ENCODE measurements at regions not wholly inside any gene's neighbourhood (a gene's known extent, or its start where the extent isn't known, plus 50 kb on each side); places are given as distances from the start of the nearest gene placed in this dataset.
"Not testable (repeated sequence)": the region's sequence is repeated elsewhere in the genome, so short reads cannot be mapped to it uniquely, and the experiment has no call there.

DNA sequence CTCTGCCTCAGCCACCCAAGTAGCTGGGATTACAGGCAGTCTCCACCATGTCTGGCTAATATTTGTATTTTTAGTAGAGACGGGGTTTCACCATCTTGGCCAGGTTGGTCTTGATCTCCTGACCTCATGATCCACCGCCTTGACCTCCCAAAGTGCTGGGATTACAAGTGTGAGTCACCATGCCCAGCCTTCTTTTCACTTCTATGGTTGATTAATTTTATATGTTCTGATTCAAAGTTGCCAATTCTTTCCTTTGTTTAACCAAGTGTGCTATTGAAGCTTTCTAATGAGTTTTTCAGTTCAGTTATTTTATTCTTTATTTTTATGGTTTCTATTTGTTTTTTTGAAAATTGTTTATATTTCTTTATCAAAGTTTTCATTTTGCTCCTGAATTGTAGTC lies 133.1 kb upstream of the KCNJ3 start:
- TF ChIP-seq CTCF (conservative IDR thresholded peaks at IDR 0.05; ENCODE audit: low read length), result no peak
- TF ChIP-seq EZH2phosphoT487 (IDR thresholded peaks at IDR 0.05; ENCODE audit: borderline replicate concordance, low read depth, low read length), result no peak
- Histone ChIP-seq H3K4me3 (ENCODE audit: low read depth, low read length, poor library complexity, severe bottlenecking) (no peak overlapping the region), H2AFZ (ENCODE audit: low read length) (no peak overlapping the region), H3K36me3 (ENCODE audit: insufficient read depth, low read length) (no peaks in the 10 kb centered on the region), H3K9me2 (ENCODE audit: insufficient read depth, low read length) (no peaks in the 10 kb centered on the region), H3K27ac (ENCODE audit: low read depth, low read length, poor library complexity, severe bottlenecking) (no peak overlapping the region), H3K9me3 (ENCODE audit: low read length) (no peaks in the 10 kb centered on the region), H4K20me1 (ENCODE audit: insufficient read depth, low read length) (no peaks in the 10 kb centered on the region), H3K79me2 (ENCODE audit: insufficient read depth, low read depth, low read length) (no peaks in the 10 kb centered on the region), H3K4me2 (ENCODE audit: low read length) (no peak overlapping the region), H3K4me1 (ENCODE audit: insufficient read depth, low read length, poor library complexity, severe bottlenecking) (no peaks in the 10 kb centered on the region)
- DNase-seq (ENCODE audit: low spot score), result no peak
- no TSS peak for BruUV-seq (replicated peaks)
- CTCF ChIA-PET (ENCODE audit: unreplicated experiment), result no interaction called here
- POLR2A ChIA-PET, result interaction anchor here (0.6 kb wide), 1 partner anchor 573 kb away, joined by 3 read pairs; no protein-coding TSS in a partner anchor
- intact Hi-C loops (cut with micrococcal nuclease; ENCODE audit: unreplicated experiment), result no loop called here

DNA sequence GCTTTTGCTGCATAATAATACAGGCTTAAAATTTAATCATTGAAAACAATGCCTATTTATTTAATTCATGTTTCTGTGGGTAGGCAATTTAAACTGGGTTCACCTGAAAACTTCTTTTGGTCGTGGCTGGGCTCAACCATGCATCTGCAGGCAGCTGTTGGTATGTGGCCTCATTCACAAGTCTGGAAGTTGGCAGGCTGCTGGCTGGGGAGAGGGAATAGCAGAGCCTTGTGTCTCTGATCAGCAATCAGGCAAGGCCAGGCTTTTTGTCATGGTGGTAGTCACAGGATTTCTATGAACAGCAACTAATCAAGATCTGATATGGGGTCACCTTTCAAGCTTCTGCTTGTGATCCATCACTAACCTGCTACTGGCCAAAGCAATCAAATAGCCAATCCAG lies 130.1 kb upstream of the KCNJ3 start:
- Histone ChIP-seq H3K4me3 (ENCODE audit: low read depth, low read length, poor library complexity, severe bottlenecking) (no peak overlapping the region), H4K20me1 (ENCODE audit: insufficient read depth, low read length) (no peaks in the 10 kb centered on the region), H3K4me2 (ENCODE audit: low read length) (no peak overlapping the region), H3K9me2 (ENCODE audit: insufficient read depth, low read length) (no peaks in the 10 kb centered on the region), H3K4me1 (ENCODE audit: insufficient read depth, low read length, poor library complexity, severe bottlenecking) (no peaks in the 10 kb centered on the region), H3K36me3 (ENCODE audit: insufficient read depth, low read length) (no peaks in the 10 kb centered on the region), H2AFZ (ENCODE audit: low read length) (no peak overlapping the region), H3K79me2 (ENCODE audit: insufficient read depth, low read depth, low read length) (no peaks in the 10 kb centered on the region), H3K9me3 (ENCODE audit: low read length) (no peaks in the 10 kb centered on the region), H3K27ac (ENCODE audit: low read depth, low read length, poor library complexity, severe bottlenecking) (no peak overlapping the region)
- DNase-seq (ENCODE audit: low spot score), result no peak
- TF ChIP-seq EZH2phosphoT487 (IDR thresholded peaks at IDR 0.05; ENCODE audit: borderline replicate concordance, low read depth, low read length) (no peak), CTCF (conservative IDR thresholded peaks at IDR 0.05; ENCODE audit: low read length) (no peak)
- BruUV-seq (replicated peaks), result no TSS peak
- CTCF ChIA-PET (ENCODE audit: unreplicated experiment), result no interaction called here
- intact Hi-C loops (cut with micrococcal nuclease; ENCODE audit: unreplicated experiment), result no loop called here
- POLR2A ChIA-PET, result interaction anchor here (1.1 kb wide), 1 partner anchor 10 kb away, joined by 3 read pairs; no protein-coding TSS in a partner anchor

- CTCF ChIA-PET (ENCODE audit: unreplicated experiment), result no interaction called here
These were observed 128.0 kb upstream of the KCNJ3 start for GRCh38 chr2:154570501-154570900.

DNA sequence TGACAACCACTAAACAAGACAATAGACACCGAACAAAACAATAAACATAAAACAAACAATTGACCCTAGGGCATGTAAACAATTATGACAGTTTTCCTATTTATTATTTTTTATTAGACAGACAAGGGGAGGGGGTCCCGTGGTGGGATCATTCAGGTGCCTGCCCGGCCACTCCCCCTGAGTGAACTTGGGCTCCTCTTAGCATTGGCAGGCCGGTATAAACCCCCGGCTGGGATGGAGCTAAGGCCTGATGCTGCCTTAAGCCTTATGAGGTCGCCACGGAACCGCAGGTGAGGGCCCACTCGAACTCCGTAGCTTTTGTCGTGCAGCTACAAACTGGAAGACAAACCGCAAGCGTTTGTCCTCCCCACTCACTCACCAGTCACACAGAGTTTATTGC lies 121.8 kb upstream of the KCNJ3 start:
- intact Hi-C loops (cut with micrococcal nuclease; ENCODE audit: unreplicated experiment), result not testable (repeated sequence)

More at GRCh38 chr2:154570501-154570900, 128.0 kb upstream of the KCNJ3 start:
- H3K79me2 ChIP-seq (ENCODE audit: insufficient read depth, low read depth, low read length), result no peaks in the 10 kb centered on the region
- no peak overlapping the region for H3K4me2 ChIP-seq (ENCODE audit: low read length)
- TF ChIP-seq CTCF (conservative IDR thresholded peaks at IDR 0.05; ENCODE audit: low read length), result no peak
- BruUV-seq (replicated peaks), result no TSS peak
- H3K4me3 ChIP-seq (ENCODE audit: low read depth, low read length, poor library complexity, severe bottlenecking), result no peak overlapping the region
- DNase-seq (ENCODE audit: low spot score), result no peak
- no peaks in the 10 kb centered on the region for H4K20me1 ChIP-seq (ENCODE audit: insufficient read depth, low read length)
- POLR2A ChIA-PET, result no interaction called here
- H3K4me1 ChIP-seq (ENCODE audit: insufficient read depth, low read length, poor library complexity, severe bottlenecking), result no peaks in the 10 kb centered on the region
- H3K9me3 ChIP-seq (ENCODE audit: low read length), result no peaks in the 10 kb centered on the region
- no peaks in the 10 kb centered on the region for H3K36me3 ChIP-seq (ENCODE audit: insufficient read depth, low read length)
- no peak overlapping the region for H3K27ac ChIP-seq (ENCODE audit: low read depth, low read length, poor library complexity, severe bottlenecking)
- no peaks in the 10 kb centered on the region for H3K9me2 ChIP-seq (ENCODE audit: insufficient read depth, low read length)
- intact Hi-C loops (cut with micrococcal nuclease; ENCODE audit: unreplicated experiment), result no loop called here
- no peak overlapping the region for H2AFZ ChIP-seq (ENCODE audit: low read length)

More for the DNA sequence above, 121.8 kb upstream of the KCNJ3 start:
- H3K9me3 ChIP-seq (ENCODE audit: low read length); CTCF ChIA-PET (ENCODE audit: unreplicated experiment); H3K4me2 ChIP-seq (ENCODE audit: low read length); H3K27ac ChIP-seq (ENCODE audit: low read depth, low read length, poor library complexity, severe bottlenecking); H3K36me3 ChIP-seq (ENCODE audit: insufficient read depth, low read length); H2AFZ ChIP-seq (ENCODE audit: low read length); H4K20me1 ChIP-seq (ENCODE audit: insufficient read depth, low read length); H3K79me2 ChIP-seq (ENCODE audit: insufficient read depth, low read depth, low read length); H3K4me1 ChIP-seq (ENCODE audit: insufficient read depth, low read length, poor library complexity, severe bottlenecking); H3K4me3 ChIP-seq (ENCODE audit: low read depth, low read length, poor library complexity, severe bottlenecking); DNase-seq (ENCODE audit: low spot score); BruUV-seq (replicated peaks); H3K9me2 ChIP-seq (ENCODE audit: insufficient read depth, low read length); POLR2A ChIA-PET: not testable (repeated sequence)
